Esophagus mucosa (tissue), 1 donor: ENCODE measurements at regions not wholly inside any gene's neighbourhood (a gene's known extent, or its start where the extent isn't known, plus 50 kb on each side); places are given as distances from the start of the nearest gene placed in this dataset.
A peak's percentile ranks its signal among the peaks of the same experiment; 100 is the strongest.
"Not testable (repeated sequence)": the region's sequence is repeated elsewhere in the genome, so short reads cannot be mapped to it uniquely, and the experiment has no call there.

Source experiments
- ATAC-seq: fragments of 200-7000 bp; cut with Tn5 transposase; one replicate; pipeline ENCODE4 v1.9.1; 2020
- donor health status: DM: yes; HTN: yes; CAD: no.

- no peak for ATAC-seq
These were observed 548.8 kb upstream of the KCND2 start for GRCh38 chr7:119724041-119724792.

GRCh38 chr7:119733127-119733879 lies 539.7 kb upstream of the KCND2 start:
- peak; percentile 86 for ATAC-seq

GRCh38 chr7:119737390-119737789 lies 535.6 kb upstream of the KCND2 start:
- no peak for ATAC-seq

- not testable (repeated sequence) for ATAC-seq
These were observed 527.7 kb upstream of the KCND2 start for GRCh38 chr7:119745280-119745679.

GRCh38 chr7:119748251-119748860 lies 524.6 kb upstream of the KCND2 start:
- ATAC-seq: no peak

- no peak for ATAC-seq
These were observed 524.0 kb upstream of the KCND2 start for GRCh38 chr7:119748991-119749390.

- no peak for ATAC-seq
These were observed 516.3 kb upstream of the KCND2 start for GRCh38 chr7:119756687-119757086.

- ATAC-seq: no peak
These were observed 514.7 kb upstream of the KCND2 start for GRCh38 chr7:119758254-119758653.

GRCh38 chr7:119761776-119762175 lies 511.2 kb upstream of the KCND2 start:
- no peak for ATAC-seq

GRCh38 chr7:119782286-119782685 lies 490.7 kb upstream of the KCND2 start:
- ATAC-seq: no peak

- no peak for ATAC-seq
These were observed 489.2 kb upstream of the KCND2 start for GRCh38 chr7:119783799-119784198.

- ATAC-seq: no peak
These were observed 470.8 kb upstream of the KCND2 start for GRCh38 chr7:119802147-119802546.

- no peak for ATAC-seq
These were observed 447.8 kb upstream of the KCND2 start for GRCh38 chr7:119825091-119825655.

GRCh38 chr7:119826547-119826946 lies 446.4 kb upstream of the KCND2 start:
- no peak for ATAC-seq

- no peak for ATAC-seq
These were observed 434.5 kb upstream of the KCND2 start for GRCh38 chr7:119838444-119838843.

- no peak for ATAC-seq
These were observed 430.6 kb upstream of the KCND2 start for GRCh38 chr7:119842337-119842736.

- no peak for ATAC-seq
These were observed 430.2 kb upstream of the KCND2 start for GRCh38 chr7:119842786-119843185.

GRCh38 chr7:119861385-119861784 lies 411.6 kb upstream of the KCND2 start:
- ATAC-seq: no peak

GRCh38 chr7:119868387-119868786 lies 404.6 kb upstream of the KCND2 start:
- no peak for ATAC-seq

GRCh38 chr7:119879835-119880234 lies 393.1 kb upstream of the KCND2 start:
- ATAC-seq: no peak

GRCh38 chr7:119886007-119886406 lies 387.0 kb upstream of the KCND2 start:
- no peak for ATAC-seq

- ATAC-seq: not testable (repeated sequence)
These were observed 386.4 kb upstream of the KCND2 start for GRCh38 chr7:119886525-119886924.

- no peak for ATAC-seq
These were observed 384.7 kb upstream of the KCND2 start for GRCh38 chr7:119888251-119888650.
